ENCODE measurements at regions not wholly inside any gene's neighbourhood (a gene's known extent, or its start where the extent isn't known, plus 50 kb on each side); places are given as distances from the start of the nearest gene placed in this dataset.
"Not testable (repeated sequence)": the region's sequence is repeated elsewhere in the genome, so short reads cannot be mapped to it uniquely, and the experiment has no call there.

DNA sequence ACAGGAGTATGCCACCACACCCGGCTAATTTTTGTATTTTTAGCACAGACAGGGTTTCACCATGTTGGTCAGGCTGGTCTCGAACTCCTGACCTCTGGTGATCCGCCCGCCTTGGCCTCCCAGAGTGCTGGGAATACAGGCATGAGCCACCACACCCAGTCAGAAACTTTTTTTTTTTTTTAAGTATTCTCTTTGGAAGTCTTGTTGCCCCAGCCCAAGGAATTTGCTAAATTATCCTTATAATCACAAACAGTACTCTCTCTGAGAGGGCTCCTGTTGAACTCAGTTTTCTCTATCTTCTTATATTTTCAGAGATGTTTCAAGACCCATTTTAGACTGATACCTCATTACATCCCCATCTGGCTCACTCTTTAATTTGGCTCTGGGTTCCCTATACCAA is 82.3 kb upstream of the HIF1A start:
- Histone ChIP-seq H3K9me1 (ENCODE audit: insufficient read depth, low read length) (peaks cover 16% of the 10 kb centered on the region), H3K4me1 (ENCODE audit: control insufficient read depth, insufficient read depth, low read length) (peaks cover 34% of the 10 kb centered on the region)
- H2AK9ac ChIP-seq (replicated peaks; ENCODE audit: low read depth, low read length, poor library complexity); H4K20me1 ChIP-seq (ENCODE audit: insufficient read depth, low read length); H3K18ac ChIP-seq (ENCODE audit: low read depth, low read length); H3K4ac ChIP-seq (ENCODE audit: low read depth, low read length); H3K9ac ChIP-seq (ENCODE audit: low read depth, low read length); H2BK20ac ChIP-seq (ENCODE audit: low read depth, low read length); H3K27me3 ChIP-seq (ENCODE audit: control insufficient read depth, insufficient read depth, low read length); BruUV-seq (replicated peaks); H3K4me3 ChIP-seq (ENCODE audit: insufficient read depth, low read depth, low read length); H2BK120ac ChIP-seq (ENCODE audit: low read depth, low read length); H4K5ac ChIP-seq (ENCODE audit: low read depth, low read length); H3K56ac ChIP-seq (ENCODE audit: extremely low read depth, insufficient read depth, low read length); H2BK15ac ChIP-seq (ENCODE audit: low read depth, low read length); H3K36me3 ChIP-seq (ENCODE audit: control insufficient read depth, insufficient read depth, low read length); H2BK5ac ChIP-seq (ENCODE audit: low read depth, low read length, poor library complexity, severe bottlenecking); CTCF ChIA-PET; POLR2A ChIA-PET (ENCODE audit: unreplicated experiment); H4K91ac ChIP-seq (ENCODE audit: insufficient read depth, low read depth, low read length); H3K23ac ChIP-seq (ENCODE audit: low read depth, low read length); H3K79me1 ChIP-seq (ENCODE audit: low read depth in 1 of 2, low read length in 2 of 2); H2AK5ac ChIP-seq (ENCODE audit: low read depth, low read length); DNase-seq; H3K27ac ChIP-seq (ENCODE audit: insufficient read depth, low read length); H3K4me2 ChIP-seq (ENCODE audit: low read depth, low read length); in situ Hi-C loops (cut with MboI; ENCODE audit: low sequenced_read_pairs); ATAC-seq (ENCODE audit: low read depth); dilution Hi-C loops (cut with HindIII; ENCODE audit: low sequenced_read_pairs, unreplicated experiment); H3K14ac ChIP-seq (replicated peaks; ENCODE audit: low read depth, low read length); H3K9me3 ChIP-seq (ENCODE audit: control insufficient read depth, insufficient read depth, low read length); H4K8ac ChIP-seq (ENCODE audit: low read depth in 2 of 2, low read length in 2 of 2); H2AFZ ChIP-seq (replicated peaks; ENCODE audit: low read length, poor library complexity): not testable (repeated sequence)
- 60% methylated on average over 1 of the region's 4 CpGs; no CpG with 5 or more reads in 1 of the 2 experiments for WGBS, 2 experiments (ENCODE audit: extremely low coverage in 2 of 2, insufficient read length in 1 of 2)
- intact Hi-C loops (cut with micrococcal nuclease) = loop anchor here (2.0 kb wide), 1 partner anchor 136 kb away; no protein-coding TSS in a partner anchor
